HCT116 (cell line): ENCODE measurements at regions not wholly inside any gene's neighbourhood (a gene's known extent, or its start where the extent isn't known, plus 50 kb on each side); places are given as distances from the start of the nearest gene placed in this dataset.
"Not testable (repeated sequence)": the region's sequence is repeated elsewhere in the genome, so short reads cannot be mapped to it uniquely, and the experiment has no call there.

Experiments
- ATAC-seq: fragments of 200-7000 bp; cut with Tn5 transposase; 2 replicates; pipeline ENCODE4 v1.9.1; 2020; ENCODE audit warnings: mild to moderate bottlenecking, moderate library complexity
- BruUV-seq: library from RNA; stranded (reverse); fragments of 400-500 nt; replicated peaks from 2 replicates; lab custom pipeline; 2021; lab: Mats Ljungman, UMichigan
- CTCF ChIA-PET: fragments of 300-600 bp; sonication (Branson Sonifier 250); formaldehyde crosslinking; loops from one replicate; lab custom pipeline; 2021; ENCODE audit warnings: antibody characterized with exemption; lab: Charles Lee
- POLR2A ChIA-PET: fragments of 300-600, 350-600 bp; sonication (Branson Sonifier 250); formaldehyde crosslinking; loops from one replicate; lab custom pipeline; 2021; ENCODE audit warnings: antibody characterized with exemption; lab: Charles Lee
- RAD21 ChIA-PET, 2 experiments: fragments of 300-600 bp; sonication (Branson Sonifier 250); formaldehyde crosslinking; loops; one replicate each; lab custom pipeline; 2023; ENCODE audit warnings: low total read pairs in 2 of 2; ENCODE audit not compliant: uncharacterized antibody in 2 of 2, unreplicated experiment in 2 of 2, low non-redundant PET in 1 of 2; lab: Charles Lee
- DNase-seq: peaks from one replicate; pipeline ENCODE4 v3.0.0-alpha.2; 2010; ENCODE audit warnings: low read depth, low spot score
- H2AFZ ChIP-seq: fragments of 200-600 bp; shearing (Covaris generic), sonication (generic); 2 replicates; pipeline ENCODE4 v1.6.1; 2017; ENCODE audit warnings: low read depth, mixed run types, mixed read lengths, antibody characterized with exemption, low read length; ENCODE audit not compliant: poor library complexity, severe bottlenecking
- H3K27ac ChIP-seq: 2 replicates; pipeline ENCODE4 v1.5.1; 2012; ENCODE audit warnings: low read depth, low read length
- H3K27me3 ChIP-seq: fragments of 200-600 bp; sonication (generic); 2 replicates; pipeline ENCODE4 v1.6.1; 2016; ENCODE audit warnings: mixed run types, low read length, mixed read lengths; ENCODE audit not compliant: insufficient read depth
- H3K36me3 ChIP-seq, 2 experiments: fragments of 200-500 bp in 1 of 2; fragments of 200-600 bp in 1 of 2; sonication (Bioruptor generic) in 1 of 2; sonication (generic) in 1 of 2; 2 replicates each; pipeline versions ENCODE4 v1.5.1 to v1.6.1; 2014 to 2016; ENCODE audit warnings: low read length in 2 of 2, inconsistent platforms in 1 of 2, mixed read lengths in 1 of 2, mixed run types in 1 of 2; ENCODE audit not compliant: insufficient read depth in 2 of 2, control insufficient read depth in 1 of 2
- H3K4me1 ChIP-seq, 2 experiments: fragments of 200-600 bp in 1 of 2; sonication (generic) in 1 of 2; 2 replicates each; pipeline versions ENCODE4 v1.5.1 to v1.6.1; 2012 to 2017; ENCODE audit warnings: low read length in 2 of 2, inconsistent platforms in 1 of 2, mild to moderate bottlenecking in 1 of 2, mixed read lengths in 1 of 2, mixed run types in 1 of 2, moderate library complexity in 1 of 2; ENCODE audit not compliant: insufficient read depth in 2 of 2, control insufficient read depth in 1 of 2
- H3K4me2 ChIP-seq: fragments of 200-600 bp; sonication (generic); 2 replicates; pipeline ENCODE4 v1.6.1; 2017; ENCODE audit warnings: mixed run types, low read length, mixed read lengths
- H3K4me3 ChIP-seq, 2 experiments: fragments of 200-600 bp in 1 of 2; sonication (generic) in 1 of 2; replicated peaks in 1 of 2; 2 replicates each; pipeline ENCODE4 v1.5.1; 2011 to 2016; ENCODE audit warnings: low read length in 2 of 2, control low read depth in 1 of 2, low read depth in 1 of 2, mild to moderate bottlenecking in 1 of 2, mixed read lengths in 1 of 2, mixed run types in 1 of 2
- H3K79me2 ChIP-seq: fragments of 200-600 bp; sonication (generic); 2 replicates; pipeline ENCODE4 v1.6.1; 2017; ENCODE audit warnings: mild to moderate bottlenecking, mixed run types, low read length, moderate library complexity, mixed read lengths; ENCODE audit not compliant: insufficient read depth
- H3K9ac ChIP-seq: fragments of 200-600 bp; sonication (generic); 2 replicates; pipeline ENCODE4 v1.6.1; 2016; ENCODE audit warnings: low read length, mixed read lengths
- H3K9me2 ChIP-seq: fragments of 200-600 bp; sonication (generic), shearing (Covaris generic); 2 replicates; pipeline ENCODE4 v1.6.1; 2017; ENCODE audit warnings: mixed run types, mild to moderate bottlenecking, moderate library complexity; ENCODE audit not compliant: insufficient read depth
- H3K9me3 ChIP-seq, 2 experiments: fragments of 200-500 bp in 1 of 2; fragments of 200-600 bp in 1 of 2; sonication (Bioruptor generic) in 1 of 2; sonication (generic) in 1 of 2; 2 replicates each; pipeline ENCODE4 v1.6.1; 2014 to 2017; ENCODE audit warnings: low read length in 2 of 2, mixed read lengths in 2 of 2, inconsistent platforms in 1 of 2, low read depth in 1 of 2, mild to moderate bottlenecking in 1 of 2, mixed run types in 1 of 2, moderate library complexity in 1 of 2; ENCODE audit not compliant: control insufficient read depth in 1 of 2, insufficient read depth in 1 of 2
- H4K20me1 ChIP-seq: fragments of 200-600 bp; sonication (generic), shearing (Covaris generic); 2 replicates; pipeline ENCODE4 v1.6.1; 2017; ENCODE audit warnings: mixed run types, mild to moderate bottlenecking, moderate library complexity; ENCODE audit not compliant: insufficient read depth
- CEBPB ChIP-seq: IDR thresholded peaks from 2 replicates; pipeline ENCODE4 v1.6.1; 2012; ENCODE audit warnings: low read depth
- REST ChIP-seq: IDR thresholded peaks from 2 replicates; pipeline ENCODE4 v1.6.1; 2012; ENCODE audit warnings: low read depth
- SP1 ChIP-seq: IDR thresholded peaks from 2 replicates; pipeline ENCODE4 v1.6.1; 2012; ENCODE audit warnings: low read depth
- YY1 ChIP-seq: IDR thresholded peaks from 2 replicates; pipeline ENCODE4 v1.6.1; 2011; ENCODE audit warnings: low read length, low read depth, moderate library complexity, mild to moderate bottlenecking; ENCODE audit not compliant: insufficient replicate concordance; ENCODE audit errors: extremely low read depth
- intact Hi-C: fragments of 100-400 bp; cut with micrococcal nuclease; formaldehyde crosslinking; loops from 2 replicates; pipeline ENCODE4 v1.10.0; 2022

DNA sequence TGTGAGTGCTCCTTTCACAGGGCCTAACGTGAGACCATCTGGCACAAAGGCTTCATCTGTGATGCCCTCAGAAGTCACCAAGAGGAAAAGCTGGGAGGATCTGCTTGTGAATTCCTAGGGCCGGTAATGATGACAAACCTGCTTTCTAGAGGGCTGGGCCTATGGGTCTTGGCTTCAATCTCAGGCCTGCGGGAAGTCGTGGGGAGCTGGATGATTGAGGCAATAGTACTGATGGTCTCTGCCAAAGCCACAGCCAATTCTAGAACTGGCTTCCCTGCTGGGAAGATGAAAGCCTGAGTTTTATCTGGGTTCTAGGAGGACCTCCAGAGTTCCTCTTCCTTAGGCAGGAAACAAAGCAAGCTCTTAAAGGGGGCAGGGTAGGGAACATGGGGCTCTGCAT is 102.7 kb downstream of the TMEM215 start:
- intact Hi-C loops = no loop called here
- Histone ChIP-seq H3K79me2 (no peaks in the 10 kb centered on the region), H3K9me2 (no peaks in the 10 kb centered on the region), H3K4me1 (no peaks in the 10 kb centered on the region), H3K27me3 (no peaks in the 10 kb centered on the region), H3K4me3 (no peak overlapping the region), H3K9ac (no peak overlapping the region), H3K36me3 (no peaks in the 10 kb centered on the region), H3K27ac (no peak overlapping the region), H4K20me1 (no peaks in the 10 kb centered on the region), H3K9me3 (no peaks in the 10 kb centered on the region), H3K4me2 (no peak overlapping the region), H2AFZ (no peak overlapping the region)
- no TSS peak for BruUV-seq
- TF ChIP-seq REST (no peak), YY1 (no peak), CEBPB (no peak), SP1 (no peak)
- CTCF ChIA-PET = no interaction called here
- no peak for DNase-seq
- no peak for ATAC-seq
- POLR2A ChIA-PET = no interaction called here
- RAD21 ChIA-PET = no interaction called here

- H4K20me1 ChIP-seq, H3K9me3 ChIP-seq, H3K27me3 ChIP-seq, H3K36me3 ChIP-seq, H3K27ac ChIP-seq, H3K9ac ChIP-seq, ATAC-seq, H3K4me2 ChIP-seq, RAD21 ChIA-PET, BruUV-seq, H2AFZ ChIP-seq, H3K79me2 ChIP-seq, H3K9me2 ChIP-seq, DNase-seq, H3K4me3 ChIP-seq, CTCF ChIA-PET, intact Hi-C loops, POLR2A ChIA-PET, H3K4me1 ChIP-seq: not testable (repeated sequence)
These were observed 106.9 kb downstream of the APTX start for GRCh38 chr9:32894485-32894884.
